Ishikawa (cell line): ENCODE measurements at regions not wholly inside any gene's neighbourhood (a gene's known extent, or its start where the extent isn't known, plus 50 kb on each side); places are given as distances from the start of the nearest gene placed in this dataset.

Source experiments
- CEBPB ChIP-seq: IDR thresholded peaks from 2 replicates; pipeline ENCODE4 v1.6.1; 2012
- CREB1 ChIP-seq: IDR thresholded peaks from 2 replicates; pipeline ENCODE4 v1.6.1; 2012; ENCODE audit warnings: low read depth
- EGR1 ChIP-seq: IDR thresholded peaks from 2 replicates; pipeline ENCODE4 v1.6.1; 2012
- EP300 ChIP-seq: IDR thresholded peaks from 2 replicates; pipeline ENCODE4 v1.6.1; 2012; ENCODE audit warnings: borderline replicate concordance
- FOXM1 ChIP-seq: IDR thresholded peaks from 2 replicates; pipeline ENCODE4 v1.6.1; 2012; ENCODE audit warnings: low read depth, borderline replicate concordance
- MAX ChIP-seq: IDR thresholded peaks from 2 replicates; pipeline ENCODE4 v1.6.1; 2012
- NFIC ChIP-seq: IDR thresholded peaks from 2 replicates; pipeline ENCODE4 v1.6.1; 2012
- RAD21 ChIP-seq: IDR thresholded peaks from 2 replicates; pipeline ENCODE4 v1.6.1; 2012; ENCODE audit warnings: low read depth
- REST ChIP-seq: IDR thresholded peaks from 2 replicates; pipeline ENCODE4 v1.6.1; 2012; ENCODE audit warnings: low read depth, mild to moderate bottlenecking
- TAF1 ChIP-seq: IDR thresholded peaks from 2 replicates; pipeline ENCODE4 v1.6.1; 2012; ENCODE audit warnings: low read depth, mild to moderate bottlenecking
- TCF12 ChIP-seq: IDR thresholded peaks from 2 replicates; pipeline ENCODE4 v1.6.1; 2012; ENCODE audit warnings: low read depth
- TEAD4 ChIP-seq: IDR thresholded peaks from 2 replicates; pipeline ENCODE4 v1.6.1; 2012
- YY1 ChIP-seq: IDR thresholded peaks from 2 replicates; pipeline ENCODE4 v1.6.1; 2012; ENCODE audit warnings: low read depth
- ZBTB7A ChIP-seq: IDR thresholded peaks from 2 replicates; pipeline ENCODE4 v1.6.1; 2012; ENCODE audit warnings: low read depth
- TF ChIP-seq, protein P1 (sequence below): IDR thresholded peaks from 2 replicates; pipeline ENCODE4 v1.6.1; 2012

- TF ChIP-seq TEAD4: no peak
- TF ChIP-seq EGR1: no peak
- TF ChIP-seq, protein P1, sequence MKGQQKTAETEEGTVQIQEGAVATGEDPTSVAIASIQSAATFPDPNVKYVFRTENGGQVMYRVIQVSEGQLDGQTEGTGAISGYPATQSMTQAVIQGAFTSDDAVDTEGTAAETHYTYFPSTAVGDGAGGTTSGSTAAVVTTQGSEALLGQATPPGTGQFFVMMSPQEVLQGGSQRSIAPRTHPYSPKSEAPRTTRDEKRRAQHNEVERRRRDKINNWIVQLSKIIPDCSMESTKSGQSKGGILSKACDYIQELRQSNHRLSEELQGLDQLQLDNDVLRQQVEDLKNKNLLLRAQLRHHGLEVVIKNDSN: no peak
- TF ChIP-seq ZBTB7A: no peak
Observed at GRCh38 chr13:59356607-59357006, 807.1 kb downstream of the DIAPH3 start.

GRCh38 chr13:59358014-59358413, 805.7 kb downstream of the DIAPH3 start:
- TF ChIP-seq, protein P1: no peak
- TF ChIP-seq TCF12 (no peak), FOXM1 (no peak), ZBTB7A (no peak), RAD21 (no peak), REST (no peak), EP300 (no peak), TEAD4 (no peak), YY1 (no peak), CREB1 (no peak), NFIC (no peak), TAF1 (no peak), MAX (no peak), CEBPB (no peak), EGR1 (no peak)

GRCh38 chr13:59360108-59360507, 803.6 kb downstream of the DIAPH3 start:
- TF ChIP-seq FOXM1 (no peak), YY1 (no peak), NFIC (no peak), REST (no peak), EP300 (no peak)
- TF ChIP-seq, protein P1: no peak

DNA sequence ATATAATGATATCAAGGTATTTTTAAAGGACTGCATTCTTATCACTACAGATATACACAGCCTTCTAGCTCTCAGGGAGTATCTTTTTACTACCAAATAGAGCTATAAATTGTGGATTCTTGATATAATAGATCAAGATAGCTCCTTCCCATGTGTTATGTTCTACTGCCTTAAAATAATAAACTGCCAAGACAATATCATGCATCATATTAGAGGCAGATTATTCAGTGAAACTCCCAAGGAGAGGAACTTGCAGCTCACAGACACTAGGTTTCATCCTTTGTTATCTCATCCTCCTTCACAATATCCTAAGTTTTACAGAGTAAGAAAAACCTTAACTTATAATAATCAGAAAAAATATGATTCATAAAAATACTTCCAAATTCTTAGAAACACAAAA, 802.8 kb downstream of the DIAPH3 start:
- no peak for TF ChIP-seq ZBTB7A
- TF ChIP-seq, protein P1: no peak
- TF ChIP-seq RAD21: no peak
- no peak for TF ChIP-seq CEBPB

GRCh38 chr13:59363313-59363712, 800.4 kb downstream of the DIAPH3 start:
- no peak for TF ChIP-seq ZBTB7A
- TF ChIP-seq YY1: no peak
- no peak for TF ChIP-seq EP300
- no peak for TF ChIP-seq TAF1
- no peak for TF ChIP-seq CREB1

DNA sequence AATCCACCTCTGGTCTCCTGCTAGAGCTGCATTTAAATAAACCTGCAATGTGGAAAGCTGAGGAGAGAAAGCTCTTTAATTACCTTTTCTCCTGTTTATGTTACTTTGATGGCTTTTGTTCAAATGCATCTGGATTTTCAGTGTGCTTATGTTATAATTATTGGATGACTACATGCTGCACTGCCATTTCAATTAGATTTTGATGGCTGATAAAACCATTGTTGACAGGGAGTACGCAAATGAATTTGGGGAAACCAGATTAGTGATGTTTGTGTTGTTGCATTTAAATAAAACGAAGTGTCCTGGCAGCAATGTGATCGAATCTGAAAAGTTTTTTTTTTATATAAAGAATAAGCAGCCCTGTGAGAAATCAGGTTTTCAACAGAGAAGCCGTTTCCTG, 799.8 kb downstream of the DIAPH3 start:
- TF ChIP-seq REST (no peak), NFIC (no peak), CEBPB (no peak), TAF1 (no peak), FOXM1 (no peak)
- TF ChIP-seq, protein P1: no peak
